ENCODE measurements at regions not wholly inside any gene's neighbourhood (a gene's known extent, or its start where the extent isn't known, plus 50 kb on each side); places are given as distances from the start of the nearest gene placed in this dataset.

DNA sequence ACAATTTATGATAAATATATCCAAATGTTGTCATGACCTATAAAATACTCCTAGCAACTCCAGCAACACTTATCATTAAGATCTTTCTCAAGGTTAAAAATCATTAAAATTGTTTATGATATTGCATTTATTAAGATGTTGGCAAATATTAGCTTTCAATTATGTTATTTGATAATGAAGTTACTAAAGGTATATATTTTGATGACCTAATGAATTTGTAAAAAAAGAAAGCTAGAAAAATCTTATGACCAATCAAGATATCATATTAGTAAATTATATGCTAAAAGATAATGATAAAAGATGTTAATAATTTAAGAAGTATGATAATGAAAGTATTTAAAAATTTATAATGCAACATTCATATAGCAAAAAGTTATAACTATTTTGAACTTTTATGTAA is 66.3 kb upstream of the RAB18 start:
- Histone ChIP-seq H3K4me1 (ENCODE audit: control insufficient read depth in 1 of 2, insufficient read depth in 1 of 2, low read depth in 1 of 2, low read length in 1 of 2) (no peaks in the 10 kb centered on the region), H3K36me3 (no peaks in the 10 kb centered on the region), H3K4me3 (ENCODE audit: low read depth in 1 of 2, low read length in 1 of 2) (no peak overlapping the region), H3K27ac (no peak overlapping the region), H3K27me3 (peaks cover 26% of the 10 kb centered on the region), H3K9me3 (no peaks in the 10 kb centered on the region)
- TF ChIP-seq, protein P1, sequence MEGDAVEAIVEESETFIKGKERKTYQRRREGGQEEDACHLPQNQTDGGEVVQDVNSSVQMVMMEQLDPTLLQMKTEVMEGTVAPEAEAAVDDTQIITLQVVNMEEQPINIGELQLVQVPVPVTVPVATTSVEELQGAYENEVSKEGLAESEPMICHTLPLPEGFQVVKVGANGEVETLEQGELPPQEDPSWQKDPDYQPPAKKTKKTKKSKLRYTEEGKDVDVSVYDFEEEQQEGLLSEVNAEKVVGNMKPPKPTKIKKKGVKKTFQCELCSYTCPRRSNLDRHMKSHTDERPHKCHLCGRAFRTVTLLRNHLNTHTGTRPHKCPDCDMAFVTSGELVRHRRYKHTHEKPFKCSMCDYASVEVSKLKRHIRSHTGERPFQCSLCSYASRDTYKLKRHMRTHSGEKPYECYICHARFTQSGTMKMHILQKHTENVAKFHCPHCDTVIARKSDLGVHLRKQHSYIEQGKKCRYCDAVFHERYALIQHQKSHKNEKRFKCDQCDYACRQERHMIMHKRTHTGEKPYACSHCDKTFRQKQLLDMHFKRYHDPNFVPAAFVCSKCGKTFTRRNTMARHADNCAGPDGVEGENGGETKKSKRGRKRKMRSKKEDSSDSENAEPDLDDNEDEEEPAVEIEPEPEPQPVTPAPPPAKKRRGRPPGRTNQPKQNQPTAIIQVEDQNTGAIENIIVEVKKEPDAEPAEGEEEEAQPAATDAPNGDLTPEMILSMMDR (IDR thresholded peaks at IDR 0.05) = no peak

DNA sequence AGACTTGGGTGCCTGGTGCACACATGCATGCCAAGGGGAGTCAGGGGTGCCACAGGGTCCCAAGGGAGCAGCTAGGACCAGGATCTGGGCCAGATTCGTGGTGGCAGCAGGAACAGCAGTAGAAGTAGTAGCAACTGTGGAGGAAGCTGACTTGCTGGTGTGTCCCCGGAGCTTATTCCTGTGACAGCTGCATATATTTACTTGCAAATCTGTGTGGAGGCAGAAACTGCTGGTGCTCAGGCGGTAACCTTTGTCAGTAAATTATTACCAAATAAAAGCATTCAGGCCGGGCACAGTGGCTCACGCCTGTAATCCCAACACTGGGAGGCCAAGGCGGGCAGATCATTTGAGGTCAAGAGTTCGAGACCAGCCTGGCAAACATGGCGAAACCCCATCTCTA is 67.4 kb upstream of the RAB18 start:
- TF ChIP-seq, protein P1 (IDR thresholded peaks at IDR 0.05) = no peak

DNA sequence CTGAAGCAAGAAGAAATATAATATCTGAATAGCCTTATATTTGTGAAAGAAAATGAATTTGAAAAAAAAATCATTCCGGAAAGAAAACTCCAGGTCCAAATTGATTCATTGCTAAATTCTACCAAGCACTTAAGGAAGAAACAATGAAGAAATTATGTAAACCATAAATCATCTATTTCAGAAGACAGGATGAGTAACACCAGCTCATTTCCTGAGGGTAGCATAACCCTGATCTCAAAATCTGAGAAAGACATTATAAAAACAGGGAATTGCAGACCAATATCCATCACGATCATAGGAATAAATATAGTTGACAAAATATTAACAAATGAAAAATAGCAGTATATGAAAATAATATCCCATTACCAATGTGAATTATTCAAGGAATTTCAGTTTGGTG is 70.1 kb upstream of the RAB18 start:
- H3K9me3 ChIP-seq = no peaks in the 10 kb centered on the region
- no peak overlapping the region for H3K27ac ChIP-seq
- H3K27me3 ChIP-seq = peaks cover 5% of the 10 kb centered on the region
- H3K4me3 ChIP-seq (ENCODE audit: low read depth in 1 of 2, low read length in 1 of 2) = no peak overlapping the region
- no peaks in the 10 kb centered on the region for H3K4me1 ChIP-seq (ENCODE audit: control insufficient read depth in 1 of 2, insufficient read depth in 1 of 2, low read depth in 1 of 2, low read length in 1 of 2)
- H3K36me3 ChIP-seq = no peaks in the 10 kb centered on the region
- TF ChIP-seq, protein P1 (IDR thresholded peaks at IDR 0.05) = no peak

More for the DNA sequence above, 67.4 kb upstream of the RAB18 start:
- H3K36me3 ChIP-seq = no peaks in the 10 kb centered on the region
- H3K4me1 ChIP-seq (ENCODE audit: control insufficient read depth in 1 of 2, insufficient read depth in 1 of 2, low read depth in 1 of 2, low read length in 1 of 2) = no peaks in the 10 kb centered on the region
- peaks cover 26% of the 10 kb centered on the region for H3K27me3 ChIP-seq
- H3K9me3 ChIP-seq = no peaks in the 10 kb centered on the region
- H3K4me3 ChIP-seq (ENCODE audit: low read depth in 1 of 2, low read length in 1 of 2) = no peak overlapping the region
- H3K27ac ChIP-seq = no peak overlapping the region

DNA sequence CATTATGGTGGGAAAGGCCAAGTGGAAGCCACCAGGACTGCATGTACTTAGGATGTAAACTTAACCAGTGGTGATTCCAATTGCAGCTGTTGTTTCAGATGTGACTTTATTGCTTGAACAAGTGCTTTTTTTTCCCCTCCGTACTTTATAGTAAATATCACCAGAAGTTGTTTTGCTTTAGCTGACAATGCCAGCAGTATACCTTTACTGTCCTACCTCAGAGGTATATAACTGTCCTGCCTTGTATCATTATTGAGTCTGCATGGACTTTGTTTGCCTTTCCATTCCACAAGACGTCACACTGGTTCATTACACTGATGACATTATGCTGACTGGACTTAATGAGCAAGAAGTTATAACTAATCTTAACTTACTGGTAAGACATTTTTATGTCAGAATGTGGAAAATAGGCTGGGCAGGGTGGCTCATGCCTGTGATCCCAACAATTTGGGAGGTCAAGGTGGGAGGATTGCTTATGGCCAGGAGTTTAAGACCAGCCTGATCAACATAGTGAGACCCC is 77.1 kb upstream of the RAB18 start:
- TF ChIP-seq, protein P1 (IDR thresholded peaks at IDR 0.05) = no peak
- H3K4me3 ChIP-seq (ENCODE audit: low read depth in 1 of 2, low read length in 1 of 2) = no peak overlapping the region
- no peaks in the 10 kb centered on the region for H3K36me3 ChIP-seq
- H3K9me3 ChIP-seq = no peaks in the 10 kb centered on the region
- H3K4me1 ChIP-seq (ENCODE audit: control insufficient read depth in 1 of 2, insufficient read depth in 1 of 2, low read depth in 1 of 2, low read length in 1 of 2) = no peaks in the 10 kb centered on the region
- H3K27me3 ChIP-seq = no peaks in the 10 kb centered on the region
- no peak overlapping the region for H3K27ac ChIP-seq

DNA sequence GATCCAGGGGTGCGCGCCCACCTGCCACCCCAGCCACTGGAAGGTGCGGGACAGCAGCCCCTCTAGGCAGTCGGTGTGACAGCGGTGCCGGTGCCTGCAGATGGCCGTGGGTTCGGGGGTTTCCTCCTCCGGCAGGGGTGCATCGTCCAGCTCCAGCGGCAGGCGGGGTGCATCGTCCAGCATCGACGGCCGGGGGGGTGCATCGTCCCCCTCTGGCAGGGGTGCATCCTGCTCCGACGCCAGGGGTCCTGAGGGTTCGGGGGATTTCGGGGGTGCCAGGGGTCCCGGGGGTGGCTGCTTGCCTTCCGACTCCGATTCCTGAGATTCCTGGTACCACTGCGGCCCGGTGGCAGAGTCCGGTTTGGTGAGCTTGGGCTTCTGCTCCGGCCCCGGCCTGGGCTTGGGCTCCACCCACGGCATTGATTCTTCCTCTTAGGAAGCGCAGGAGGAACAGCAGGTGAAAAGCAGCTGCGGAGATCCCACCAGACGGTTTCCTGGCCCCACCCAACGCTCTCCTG is 90.2 kb upstream of the RAB18 start:
- Histone ChIP-seq H3K36me3 (no peaks in the 10 kb centered on the region), H3K27me3 (peaks cover 27% of the 10 kb centered on the region), H3K9me3 (no peaks in the 10 kb centered on the region), H3K4me1 (ENCODE audit: control insufficient read depth in 1 of 2, insufficient read depth in 1 of 2, low read depth in 1 of 2, low read length in 1 of 2) (no peaks in the 10 kb centered on the region), H3K4me3 (ENCODE audit: low read depth in 1 of 2, low read length in 1 of 2) (no peak overlapping the region), H3K27ac (no peak overlapping the region)
- TF ChIP-seq, protein P1 (IDR thresholded peaks at IDR 0.05) = no peak

All from neutrophil (primary cell).